Activated CD4-positive, alpha-beta memory T cell treated with anti-CD3 and anti-CD28 coated beads for 36 hours (primary cell): ENCODE measurements at regions not wholly inside any gene's neighbourhood (a gene's known extent, or its start where the extent isn't known, plus 50 kb on each side); places are given as distances from the start of the nearest gene placed in this dataset.
"Not testable (repeated sequence)": the region's sequence is repeated elsewhere in the genome, so short reads cannot be mapped to it uniquely, and the experiment has no call there.

Experiments used
- CTCF ChIA-PET: fragments of 350-600 bp; sonication (Branson Sonifier 250); formaldehyde crosslinking; loops from one replicate; lab custom pipeline; 2021; ENCODE audit warnings: antibody characterized with exemption, inconsistent platforms; lab: Charles Lee
- POLR2A ChIA-PET: fragments of 350-600 bp; sonication (Branson Sonifier 250); formaldehyde crosslinking; loops from one replicate; lab custom pipeline; 2021; ENCODE audit warnings: antibody characterized with exemption; lab: Charles Lee
- DNase-seq: peaks from one replicate; pipeline ENCODE4 v3.0.0-alpha.2; 2020
- H3K27ac Mint-ChIP-seq: one replicate; pipeline ENCODE4 v1.8.0; 2021; ENCODE audit warnings: mixed read lengths
- H3K27me3 Mint-ChIP-seq: one replicate; pipeline ENCODE4 v1.8.0; 2021; ENCODE audit warnings: mixed read lengths
- H3K36me3 Mint-ChIP-seq: one replicate; pipeline ENCODE4 v1.8.0; 2021; ENCODE audit warnings: mixed read lengths
- H3K4me1 Mint-ChIP-seq: one replicate; pipeline ENCODE4 v1.8.0; 2021; ENCODE audit warnings: low read depth, mixed read lengths
- H3K4me3 Mint-ChIP-seq: one replicate; pipeline ENCODE4 v1.8.0; 2021; ENCODE audit warnings: mild to moderate bottlenecking, mixed read lengths
- H3K9me3 Mint-ChIP-seq: one replicate; pipeline ENCODE4 v1.8.0; 2021; ENCODE audit warnings: mixed read lengths
- intact Hi-C: fragments of 100-400 bp; cut with micrococcal nuclease; formaldehyde crosslinking; loops from one replicate; pipeline ENCODE4 v1.15.1; 2023

- no peaks in the 10 kb centered on the region for H3K4me1 Mint-ChIP-seq
- no peak overlapping the region for H3K4me3 Mint-ChIP-seq
- H3K36me3 Mint-ChIP-seq = no peaks in the 10 kb centered on the region
- intact Hi-C loops = no loop called here
- no peaks in the 10 kb centered on the region for H3K27me3 Mint-ChIP-seq
- DNase-seq = no peak
- ChIA-PET POLR2A (no interaction called here), CTCF (no interaction called here)
- H3K27ac Mint-ChIP-seq = no peak overlapping the region
- peaks cover 2% of the 10 kb centered on the region for H3K9me3 Mint-ChIP-seq
Measured at GRCh38 chr7:110309941-110310340, 781.0 kb upstream of the LRRN3 start.

- CTCF ChIA-PET = no interaction called here
- H3K9me3 Mint-ChIP-seq = peaks cover 2% of the 10 kb centered on the region
- intact Hi-C loops = no loop called here
- H3K4me3 Mint-ChIP-seq = no peak overlapping the region
- H3K4me1 Mint-ChIP-seq = no peaks in the 10 kb centered on the region
- no peaks in the 10 kb centered on the region for H3K36me3 Mint-ChIP-seq
- DNase-seq = no peak
- POLR2A ChIA-PET = no interaction called here
- H3K27me3 Mint-ChIP-seq = no peaks in the 10 kb centered on the region
- H3K27ac Mint-ChIP-seq = no peak overlapping the region
Measured at GRCh38 chr7:110311556-110311955, 779.4 kb upstream of the LRRN3 start.

DNA sequence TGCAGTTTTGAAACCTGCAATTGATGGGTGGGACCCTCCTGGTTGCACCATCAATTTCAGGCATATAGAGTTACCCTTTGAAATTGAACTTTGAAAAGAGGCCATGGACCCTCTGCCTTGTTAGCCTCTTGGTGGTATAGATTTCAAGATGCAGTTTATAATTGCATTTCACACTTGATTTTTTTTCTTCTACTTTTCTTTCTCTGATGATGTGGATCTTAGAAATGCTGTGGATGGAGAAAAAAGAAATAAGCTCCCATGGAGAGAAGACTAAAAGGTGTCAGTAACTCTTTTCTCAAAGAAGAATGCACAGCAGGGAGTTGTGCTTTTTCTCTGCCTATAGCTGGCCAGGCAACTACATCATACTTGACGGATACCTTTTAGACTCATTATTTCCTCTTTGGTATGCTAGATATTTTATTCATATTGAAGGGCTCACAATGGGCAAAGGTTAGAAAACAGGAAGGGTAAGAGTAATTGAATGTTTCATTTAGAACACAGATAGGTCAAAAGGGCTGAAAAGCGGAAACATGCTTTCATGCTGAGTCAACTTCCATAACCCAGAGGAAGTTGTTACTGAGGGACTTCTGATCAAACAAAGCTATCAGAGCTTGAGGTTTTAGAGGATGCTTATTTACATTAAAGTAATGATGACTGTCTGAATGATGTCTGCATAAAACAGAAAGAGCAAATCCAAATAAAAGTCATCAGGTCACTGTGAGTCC, 773.2 kb upstream of the LRRN3 start:
- Mint-ChIP-seq H3K4me1 (no peaks in the 10 kb centered on the region), H3K4me3 (no peak overlapping the region), H3K9me3 (peaks cover 11% of the 10 kb centered on the region), H3K27ac (no peak overlapping the region), H3K27me3 (no peaks in the 10 kb centered on the region), H3K36me3 (peaks cover 2% of the 10 kb centered on the region)
- DNase-seq = no peak
- POLR2A ChIA-PET = no interaction called here
- CTCF ChIA-PET = no interaction called here
- intact Hi-C loops = no loop called here

- H3K36me3 Mint-ChIP-seq, POLR2A ChIA-PET, H3K27me3 Mint-ChIP-seq, DNase-seq, H3K4me3 Mint-ChIP-seq, H3K27ac Mint-ChIP-seq, intact Hi-C loops, H3K4me1 Mint-ChIP-seq: not testable (repeated sequence)
- CTCF ChIA-PET = interaction anchor here (1.0 kb wide), 1 partner anchor 779 kb away, joined by 3 read pairs; no protein-coding TSS in a partner anchor
- H3K9me3 Mint-ChIP-seq = peaks cover 11% of the 10 kb centered on the region
Measured at GRCh38 chr7:110320285-110320684, 770.6 kb upstream of the LRRN3 start.

GRCh38 chr7:110322796-110323195, 768.1 kb upstream of the LRRN3 start:
- no peaks in the 10 kb centered on the region for H3K27me3 Mint-ChIP-seq
- no peaks in the 10 kb centered on the region for H3K4me1 Mint-ChIP-seq
- POLR2A ChIA-PET = no interaction called here
- intact Hi-C loops = no loop called here
- peaks cover 2% of the 10 kb centered on the region for H3K36me3 Mint-ChIP-seq
- H3K4me3 Mint-ChIP-seq = no peak overlapping the region
- CTCF ChIA-PET = interaction anchor here (0.6 to 1.0 kb wide), 2 partner anchors 17 to 22 kb away, joined by 3 to 6 read pairs; no protein-coding TSS in a partner anchor
- peaks cover 11% of the 10 kb centered on the region for H3K9me3 Mint-ChIP-seq
- no peak overlapping the region for H3K27ac Mint-ChIP-seq
- no peak for DNase-seq

DNA sequence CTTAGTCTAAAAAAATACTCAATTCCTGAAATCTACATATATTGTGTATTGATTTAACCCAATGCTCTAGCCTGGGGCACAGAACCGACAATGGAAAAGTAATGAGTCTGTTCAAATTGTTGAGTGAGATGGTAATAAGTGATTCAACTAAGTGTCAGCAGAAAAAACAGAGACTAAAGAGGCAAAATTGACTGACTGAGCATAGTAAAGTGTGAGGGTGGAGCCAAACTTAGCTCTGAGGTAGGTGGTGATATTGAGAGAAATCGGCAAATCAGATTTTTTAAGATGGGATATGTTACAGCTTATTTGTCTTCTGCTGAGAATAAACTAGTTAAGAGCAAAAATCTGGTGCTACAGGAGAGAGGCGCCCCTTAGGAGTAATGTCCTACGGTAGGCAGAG, 764.0 kb upstream of the LRRN3 start:
- Mint-ChIP-seq H3K36me3 (no peaks in the 10 kb centered on the region), H3K27me3 (no peaks in the 10 kb centered on the region), H3K9me3 (no peaks in the 10 kb centered on the region), H3K27ac (no peak overlapping the region), H3K4me1 (no peaks in the 10 kb centered on the region), H3K4me3 (no peak overlapping the region)
- intact Hi-C loops = no loop called here
- CTCF ChIA-PET = no interaction called here
- POLR2A ChIA-PET = no interaction called here
- DNase-seq = no peak

- POLR2A ChIA-PET = no interaction called here
- Mint-ChIP-seq H3K27ac (no peak overlapping the region), H3K4me3 (no peak overlapping the region), H3K4me1 (no peaks in the 10 kb centered on the region), H3K27me3 (no peaks in the 10 kb centered on the region), H3K9me3 (peaks cover 6% of the 10 kb centered on the region), H3K36me3 (no peaks in the 10 kb centered on the region)
- CTCF ChIA-PET = no interaction called here
- intact Hi-C loops = no loop called here
- no peak for DNase-seq
Measured at GRCh38 chr7:110336423-110336822, 754.5 kb upstream of the LRRN3 start.

- intact Hi-C loops = no loop called here
- CTCF ChIA-PET = no interaction called here
- no peak overlapping the region for H3K27ac Mint-ChIP-seq
- no peaks in the 10 kb centered on the region for H3K36me3 Mint-ChIP-seq
- no peak for DNase-seq
- H3K4me3 Mint-ChIP-seq = no peak overlapping the region
- POLR2A ChIA-PET = no interaction called here
- H3K9me3 Mint-ChIP-seq = peaks cover 6% of the 10 kb centered on the region
- no peaks in the 10 kb centered on the region for H3K4me1 Mint-ChIP-seq
- no peaks in the 10 kb centered on the region for H3K27me3 Mint-ChIP-seq
Measured at GRCh38 chr7:110337646-110338045, 753.3 kb upstream of the LRRN3 start.

- no peaks in the 10 kb centered on the region for H3K27me3 Mint-ChIP-seq
- ChIA-PET POLR2A (no interaction called here), CTCF (no interaction called here)
- peaks cover 1% of the 10 kb centered on the region for H3K36me3 Mint-ChIP-seq
- DNase-seq = no peak
- H3K9me3 Mint-ChIP-seq = peaks cover 15% of the 10 kb centered on the region
- intact Hi-C loops = no loop called here
- H3K27ac Mint-ChIP-seq = no peak overlapping the region
- H3K4me1 Mint-ChIP-seq = no peaks in the 10 kb centered on the region
- H3K4me3 Mint-ChIP-seq = no peak overlapping the region
Measured at GRCh38 chr7:110347081-110347480, 743.8 kb upstream of the LRRN3 start.

GRCh38 chr7:110356438-110356837, 734.5 kb upstream of the LRRN3 start:
- H3K4me1 Mint-ChIP-seq = no peaks in the 10 kb centered on the region
- no peak overlapping the region for H3K27ac Mint-ChIP-seq
- H3K9me3 Mint-ChIP-seq = peaks cover 14% of the 10 kb centered on the region
- no peaks in the 10 kb centered on the region for H3K27me3 Mint-ChIP-seq
- no peaks in the 10 kb centered on the region for H3K36me3 Mint-ChIP-seq
- POLR2A ChIA-PET = no interaction called here
- CTCF ChIA-PET = no interaction called here
- H3K4me3 Mint-ChIP-seq = no peak overlapping the region
- intact Hi-C loops = no loop called here
- DNase-seq = no peak

GRCh38 chr7:110358028-110358427, 732.9 kb upstream of the LRRN3 start:
- intact Hi-C loops = no loop called here
- Mint-ChIP-seq H3K9me3 (peaks cover 3% of the 10 kb centered on the region), H3K27ac (no peak overlapping the region), H3K36me3 (no peaks in the 10 kb centered on the region), H3K4me3 (no peak overlapping the region), H3K27me3 (no peaks in the 10 kb centered on the region), H3K4me1 (no peaks in the 10 kb centered on the region)
- no peak for DNase-seq
- POLR2A ChIA-PET = no interaction called here
- CTCF ChIA-PET = no interaction called here

DNA sequence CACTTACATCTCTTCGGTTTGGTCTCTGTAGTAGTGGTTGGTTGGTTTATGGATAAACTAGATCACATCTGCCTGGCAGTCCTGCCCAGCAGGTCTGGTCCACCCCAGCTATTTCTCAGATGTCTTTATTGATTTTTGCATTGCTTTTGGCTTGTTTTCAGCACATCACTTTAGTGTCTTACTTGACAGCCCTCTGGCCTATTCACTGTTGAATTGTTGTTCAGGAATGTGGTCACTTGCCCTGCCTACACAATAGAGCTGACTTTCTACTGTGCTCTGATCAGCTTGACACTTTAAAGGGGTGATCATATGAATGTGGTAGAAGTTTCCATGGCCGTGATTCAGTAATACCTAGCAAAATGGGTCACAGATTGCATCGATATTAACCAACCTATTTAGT, 719.2 kb upstream of the LRRN3 start:
- DNase-seq = no peak
- H3K27me3 Mint-ChIP-seq = no peaks in the 10 kb centered on the region
- no peaks in the 10 kb centered on the region for H3K4me1 Mint-ChIP-seq
- intact Hi-C loops = no loop called here
- POLR2A ChIA-PET = no interaction called here
- CTCF ChIA-PET = no interaction called here
- H3K27ac Mint-ChIP-seq = no peak overlapping the region
- H3K36me3 Mint-ChIP-seq = no peaks in the 10 kb centered on the region
- no peak overlapping the region for H3K4me3 Mint-ChIP-seq
- H3K9me3 Mint-ChIP-seq = no peaks in the 10 kb centered on the region

- intact Hi-C loops = no loop called here
- no peak for DNase-seq
- Mint-ChIP-seq H3K9me3 (no peaks in the 10 kb centered on the region), H3K4me1 (no peaks in the 10 kb centered on the region), H3K27ac (no peak overlapping the region), H3K4me3 (no peak overlapping the region), H3K27me3 (no peaks in the 10 kb centered on the region), H3K36me3 (no peaks in the 10 kb centered on the region)
- POLR2A ChIA-PET = no interaction called here
- CTCF ChIA-PET = no interaction called here
Measured at GRCh38 chr7:110372685-110373084, 718.2 kb upstream of the LRRN3 start.
